ENCODE measurements at regions not wholly inside any gene's neighbourhood (a gene's known extent, or its start where the extent isn't known, plus 50 kb on each side); places are given as distances from the start of the nearest gene placed in this dataset.

GRCh38 chr10:131511391-131511790 is 199.9 kb upstream of the TCERG1L start:
- Histone ChIP-seq H3K4me3 (ENCODE audit: low read depth, low read length) (no peak overlapping the region), H3K27me3 (no peaks in the 10 kb centered on the region), H3K9me3 (no peaks in the 10 kb centered on the region), H3K4me1 (no peaks in the 10 kb centered on the region), H3K36me3 (no peaks in the 10 kb centered on the region)
- TF ChIP-seq, protein P1, sequence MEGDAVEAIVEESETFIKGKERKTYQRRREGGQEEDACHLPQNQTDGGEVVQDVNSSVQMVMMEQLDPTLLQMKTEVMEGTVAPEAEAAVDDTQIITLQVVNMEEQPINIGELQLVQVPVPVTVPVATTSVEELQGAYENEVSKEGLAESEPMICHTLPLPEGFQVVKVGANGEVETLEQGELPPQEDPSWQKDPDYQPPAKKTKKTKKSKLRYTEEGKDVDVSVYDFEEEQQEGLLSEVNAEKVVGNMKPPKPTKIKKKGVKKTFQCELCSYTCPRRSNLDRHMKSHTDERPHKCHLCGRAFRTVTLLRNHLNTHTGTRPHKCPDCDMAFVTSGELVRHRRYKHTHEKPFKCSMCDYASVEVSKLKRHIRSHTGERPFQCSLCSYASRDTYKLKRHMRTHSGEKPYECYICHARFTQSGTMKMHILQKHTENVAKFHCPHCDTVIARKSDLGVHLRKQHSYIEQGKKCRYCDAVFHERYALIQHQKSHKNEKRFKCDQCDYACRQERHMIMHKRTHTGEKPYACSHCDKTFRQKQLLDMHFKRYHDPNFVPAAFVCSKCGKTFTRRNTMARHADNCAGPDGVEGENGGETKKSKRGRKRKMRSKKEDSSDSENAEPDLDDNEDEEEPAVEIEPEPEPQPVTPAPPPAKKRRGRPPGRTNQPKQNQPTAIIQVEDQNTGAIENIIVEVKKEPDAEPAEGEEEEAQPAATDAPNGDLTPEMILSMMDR (IDR thresholded peaks at IDR 0.05; ENCODE audit: low read depth, low read length): no peak
- DNase-seq: no peak

DNA sequence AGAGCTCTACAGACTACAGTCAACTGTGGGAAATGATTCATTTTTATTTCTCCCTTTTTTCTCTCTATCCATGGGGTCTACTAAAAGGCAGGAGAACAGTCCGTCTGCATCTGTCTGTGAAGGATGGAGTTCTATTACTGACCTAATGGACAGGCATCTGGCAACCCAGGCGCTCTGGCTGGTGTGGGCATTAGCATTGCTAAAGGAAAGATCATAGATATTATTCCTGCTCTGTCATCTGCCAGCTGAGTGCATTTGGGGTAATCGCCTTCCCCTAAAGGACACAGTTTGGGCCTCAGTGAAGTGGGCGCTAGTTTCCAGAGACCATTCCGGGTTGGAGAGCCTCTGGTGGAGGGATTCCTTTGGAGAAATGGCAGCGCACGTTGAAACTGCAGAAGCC is 201.3 kb upstream of the TCERG1L start:
- DNase-seq: no peak
- Histone ChIP-seq H3K4me3 (ENCODE audit: low read depth, low read length) (no peak overlapping the region), H3K27me3 (no peaks in the 10 kb centered on the region), H3K9me3 (no peaks in the 10 kb centered on the region), H3K36me3 (no peaks in the 10 kb centered on the region), H3K4me1 (no peaks in the 10 kb centered on the region)
- TF ChIP-seq, protein P1 (IDR thresholded peaks at IDR 0.05; ENCODE audit: low read depth, low read length): no peak

- TF ChIP-seq, protein P1 (IDR thresholded peaks at IDR 0.05; ENCODE audit: low read depth, low read length): no peak
- H3K4me3 ChIP-seq (ENCODE audit: low read depth, low read length): no peak overlapping the region
- H3K27me3 ChIP-seq: no peaks in the 10 kb centered on the region
- no peaks in the 10 kb centered on the region for H3K36me3 ChIP-seq
- H3K4me1 ChIP-seq: no peaks in the 10 kb centered on the region
- no peak for DNase-seq
- H3K9me3 ChIP-seq: no peaks in the 10 kb centered on the region
Measured at GRCh38 chr10:131513445-131513844, 201.9 kb upstream of the TCERG1L start.

- no peaks in the 10 kb centered on the region for H3K27me3 ChIP-seq
- H3K4me3 ChIP-seq (ENCODE audit: low read depth, low read length): no peak overlapping the region
- DNase-seq: no peak
- no peaks in the 10 kb centered on the region for H3K4me1 ChIP-seq
- H3K9me3 ChIP-seq: no peaks in the 10 kb centered on the region
- TF ChIP-seq, protein P1 (IDR thresholded peaks at IDR 0.05; ENCODE audit: low read depth, low read length): no peak
- H3K36me3 ChIP-seq: no peaks in the 10 kb centered on the region
Measured at GRCh38 chr10:131513901-131514300, 202.4 kb upstream of the TCERG1L start.

DNA sequence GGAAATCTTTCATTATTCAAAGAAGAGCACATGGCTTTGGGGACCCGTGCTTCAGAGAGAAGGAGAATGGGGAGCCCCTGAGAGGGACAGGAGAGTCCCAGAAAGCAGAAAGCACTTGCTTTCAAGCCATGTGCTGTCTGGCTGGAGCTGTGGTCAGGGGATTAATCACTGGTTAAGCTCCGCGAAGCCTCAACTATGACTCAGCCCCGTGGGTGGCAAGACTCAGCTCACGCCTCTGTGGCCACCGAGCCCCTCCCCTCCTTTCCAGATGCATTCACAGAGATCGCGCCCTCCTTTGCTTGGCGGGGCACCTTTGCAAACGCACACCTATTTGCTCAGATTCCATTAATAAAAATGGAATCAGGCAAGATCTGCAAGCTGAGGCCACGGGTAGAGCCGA is 202.9 kb upstream of the TCERG1L start:
- H3K4me3 ChIP-seq (ENCODE audit: low read depth, low read length): no peak overlapping the region

DNA sequence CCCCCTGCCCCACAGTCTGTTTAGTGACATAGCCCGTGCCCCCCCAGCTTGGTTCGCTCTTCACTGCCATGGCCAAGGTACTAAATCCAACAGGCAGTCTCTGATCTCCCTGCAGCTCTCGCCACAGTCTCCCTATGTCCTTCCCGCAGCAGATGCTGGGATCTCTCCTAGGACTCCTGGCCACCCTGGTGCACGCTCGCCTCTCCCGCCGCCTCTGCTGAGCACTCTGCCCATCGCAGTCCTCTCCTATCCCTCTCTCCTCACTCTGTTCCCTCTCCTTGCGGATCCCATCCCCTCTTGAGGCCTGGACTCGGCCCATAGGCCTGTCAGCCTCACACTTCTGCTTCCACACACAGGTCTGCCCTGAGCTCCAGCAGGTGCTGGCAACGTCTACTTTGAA is 204.8 kb upstream of the TCERG1L start:
- H3K36me3 ChIP-seq: no peaks in the 10 kb centered on the region
- no peak for DNase-seq
- TF ChIP-seq, protein P1 (IDR thresholded peaks at IDR 0.05; ENCODE audit: low read depth, low read length): no peak
- H3K4me3 ChIP-seq (ENCODE audit: low read depth, low read length): no peak overlapping the region
- no peaks in the 10 kb centered on the region for H3K27me3 ChIP-seq
- no peaks in the 10 kb centered on the region for H3K4me1 ChIP-seq
- no peaks in the 10 kb centered on the region for H3K9me3 ChIP-seq

More for the DNA sequence above, 202.9 kb upstream of the TCERG1L start:
- no peaks in the 10 kb centered on the region for H3K4me1 ChIP-seq
- H3K9me3 ChIP-seq: no peaks in the 10 kb centered on the region
- no peaks in the 10 kb centered on the region for H3K36me3 ChIP-seq
- H3K27me3 ChIP-seq: no peaks in the 10 kb centered on the region
- no peak for DNase-seq
- TF ChIP-seq, protein P1 (IDR thresholded peaks at IDR 0.05; ENCODE audit: low read depth, low read length): no peak

Measured in BE2C (cell line).